Caki2 (cell line): ENCODE measurements at regions not wholly inside any gene's neighbourhood (a gene's known extent, or its start where the extent isn't known, plus 50 kb on each side); places are given as distances from the start of the nearest gene placed in this dataset.
"Not testable (repeated sequence)": the region's sequence is repeated elsewhere in the genome, so short reads cannot be mapped to it uniquely, and the experiment has no call there.

ENCODE experiments used
- DNase-seq: peaks from one replicate; pipeline ENCODE4 v3.0.0-alpha.2; 2015; ENCODE audit warnings: low read depth
- in situ Hi-C: cut with HindIII; loops from 2 replicates; pipeline ENCODE4 v1.10.0; 2016; ENCODE audit warnings: low sequenced_read_pairs, low pct_unique_long_range_greater_than_20kb, mixed read lengths

GRCh38 chr20:22722811-22723210 is 138.4 kb upstream of the FOXA2 start:
- no peak for DNase-seq
- in situ Hi-C loops = no loop called here

GRCh38 chr20:22723659-22724058 is 139.3 kb upstream of the FOXA2 start:
- no peak for DNase-seq
- in situ Hi-C loops = no loop called here

GRCh38 chr20:22728146-22728745 is 143.9 kb upstream of the FOXA2 start:
- in situ Hi-C loops = no loop called here
- no peak for DNase-seq

GRCh38 chr20:22729180-22729579 is 144.8 kb upstream of the FOXA2 start:
- in situ Hi-C loops = no loop called here

GRCh38 chr20:22729616-22730236 is 145.4 kb upstream of the FOXA2 start:
- in situ Hi-C loops = no loop called here
- no peak for DNase-seq

More at GRCh38 chr20:22729180-22729579, 144.8 kb upstream of the FOXA2 start:
- DNase-seq = peak; percentile 36

GRCh38 chr20:22732751-22733150 is 148.4 kb upstream of the FOXA2 start:
- no peak for DNase-seq
- in situ Hi-C loops = no loop called here

GRCh38 chr20:22734946-22735647 is 150.7 kb upstream of the FOXA2 start:
- in situ Hi-C loops = not testable (repeated sequence)
- peak; percentile 62 for DNase-seq

GRCh38 chr20:22740829-22741228 is 156.5 kb upstream of the FOXA2 start:
- in situ Hi-C loops = no loop called here
- no peak for DNase-seq

- in situ Hi-C loops = no loop called here
- DNase-seq = no peak
These were observed 160.2 kb upstream of the FOXA2 start for GRCh38 chr20:22744341-22745193.

- in situ Hi-C loops = no loop called here
- DNase-seq = no peak
These were observed 160.8 kb upstream of the FOXA2 start for GRCh38 chr20:22745194-22745500.

GRCh38 chr20:22746957-22747356 is 162.6 kb upstream of the FOXA2 start:
- in situ Hi-C loops = no loop called here
- no peak for DNase-seq

- in situ Hi-C loops = no loop called here
- no peak for DNase-seq
These were observed 168.0 kb upstream of the FOXA2 start for GRCh38 chr20:22752324-22752723.

GRCh38 chr20:22757424-22758183 is 173.2 kb upstream of the FOXA2 start:
- in situ Hi-C loops = no loop called here
- no peak for DNase-seq

GRCh38 chr20:22758815-22759214 is 174.4 kb upstream of the FOXA2 start:
- DNase-seq = no peak
- in situ Hi-C loops = no loop called here

GRCh38 chr20:22762576-22763256 is 178.3 kb upstream of the FOXA2 start:
- in situ Hi-C loops = no loop called here
- no peak for DNase-seq

- peak; percentile 20 for DNase-seq
- in situ Hi-C loops = no loop called here
These were observed 179.0 kb upstream of the FOXA2 start for GRCh38 chr20:22763257-22763906.
